DOHH2 (cell line): ENCODE measurements at regions not wholly inside any gene's neighbourhood (a gene's known extent, or its start where the extent isn't known, plus 50 kb on each side); places are given as distances from the start of the nearest gene placed in this dataset.

Experiments used
- H3F3A ChIP-seq: fragments of 200-600 bp; sonication (generic), shearing (Covaris generic); 2 replicates; pipeline ENCODE4 v1.6.0; 2016; ENCODE audit warnings: antibody characterized with exemption, mild to moderate bottlenecking; ENCODE audit not compliant: control insufficient read depth, insufficient read depth
- H3K27ac ChIP-seq: fragments of 200-600 bp; sonication (generic); 2 replicates; pipeline ENCODE4 v1.5.1; 2014; ENCODE audit warnings: low read depth, mild to moderate bottlenecking, low read length, moderate library complexity
- H3K27me3 ChIP-seq: fragments of 200-600 bp; sonication (generic); 2 replicates; pipeline ENCODE4 v1.6.1; 2014; ENCODE audit warnings: mild to moderate bottlenecking, low read length, mixed read lengths; ENCODE audit not compliant: control insufficient read depth
- H3K36me3 ChIP-seq: fragments of 200-600 bp; sonication (generic); 2 replicates; pipeline ENCODE4 v1.6.1; 2014; ENCODE audit warnings: mild to moderate bottlenecking, low read length, moderate library complexity, mixed read lengths; ENCODE audit not compliant: control insufficient read depth
- H3K4me1 ChIP-seq: fragments of 200-600 bp; sonication (generic); 2 replicates; pipeline ENCODE4 v1.6.1; 2014; ENCODE audit warnings: mild to moderate bottlenecking, low read length, mixed read lengths; ENCODE audit not compliant: control insufficient read depth
- H3K4me2 ChIP-seq: fragments of 200-600 bp; sonication (generic); 2 replicates; pipeline ENCODE4 v1.6.0; 2014; ENCODE audit warnings: mild to moderate bottlenecking, low read length, moderate library complexity
- H3K4me3 ChIP-seq: fragments of 200-600 bp; sonication (generic); 2 replicates; pipeline ENCODE4 v1.5.1; 2014; ENCODE audit warnings: mild to moderate bottlenecking, low read length, mixed read lengths
- H3K79me2 ChIP-seq: fragments of 200-600 bp; sonication (generic); 2 replicates; pipeline ENCODE4 v1.6.1; 2014; ENCODE audit warnings: mild to moderate bottlenecking, low read length, mixed read lengths; ENCODE audit not compliant: control insufficient read depth
- H3K9me2 ChIP-seq: fragments of 200-600 bp; sonication (generic); replicated peaks from 2 replicates; pipeline ENCODE4 v1.6.1; 2014; ENCODE audit warnings: mild to moderate bottlenecking, low read length, mixed read lengths; ENCODE audit not compliant: control insufficient read depth
- H3K9me3 ChIP-seq: fragments of 200-600 bp; sonication (generic); 2 replicates; pipeline ENCODE4 v1.6.1; 2014; ENCODE audit warnings: antibody characterized with exemption, low read length, mixed read lengths; ENCODE audit not compliant: control insufficient read depth, insufficient read depth
- H4K20me1 ChIP-seq: fragments of 200-600 bp; sonication (generic); 2 replicates; pipeline ENCODE4 v1.6.0; 2014; ENCODE audit warnings: low read depth, mild to moderate bottlenecking, antibody characterized with exemption, low read length, moderate library complexity; ENCODE audit not compliant: control insufficient read depth, insufficient read depth
- CTCF ChIP-seq: fragments of 200-600 bp; sonication (generic); IDR thresholded peaks from one replicate; pipeline ENCODE4 v1.5.1; 2014; ENCODE audit warnings: antibody characterized with exemption, mild to moderate bottlenecking, low read depth, low read length; ENCODE audit not compliant: poor library complexity, severe bottlenecking
- EZH2phosphoT487 ChIP-seq: fragments of 200-600 bp; sonication (generic); IDR thresholded peaks from 2 replicates; pipeline ENCODE4 v1.6.1; 2017; ENCODE audit warnings: borderline replicate concordance, mild to moderate bottlenecking, antibody characterized with exemption, low read length, moderate library complexity, mixed read lengths

DNA sequence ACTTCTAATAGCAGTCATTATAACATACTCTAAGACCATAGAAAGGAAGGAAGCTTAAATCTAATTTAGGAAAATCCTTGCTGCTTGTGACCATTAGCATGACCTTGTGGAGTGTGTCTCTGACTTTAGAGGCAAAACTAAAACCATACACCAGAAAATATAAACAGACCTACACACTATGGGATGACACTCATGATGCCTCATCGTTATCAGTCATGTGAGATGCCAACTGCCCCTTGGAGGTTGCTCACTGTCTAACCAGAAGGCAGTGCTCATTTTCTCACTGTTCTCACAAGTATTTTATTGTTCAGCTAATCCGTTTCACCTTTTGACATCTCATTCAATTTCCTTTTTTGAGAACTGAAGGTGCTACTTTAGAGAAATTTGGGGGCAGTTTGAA lies 376.9 kb downstream of the RND3 start:
- no peaks in the 10 kb centered on the region for H3K9me3 ChIP-seq
- no peaks in the 10 kb centered on the region for H3K4me1 ChIP-seq
- no peak overlapping the region for H3K27ac ChIP-seq
- H3K27me3 ChIP-seq = no peaks in the 10 kb centered on the region
- no peaks in the 10 kb centered on the region for H4K20me1 ChIP-seq
- H3K4me2 ChIP-seq = no peak overlapping the region
- H3K9me2 ChIP-seq = no peaks in the 10 kb centered on the region
- no peaks in the 10 kb centered on the region for H3K36me3 ChIP-seq
- TF ChIP-seq EZH2phosphoT487 (no peak), CTCF (no peak)
- H3K4me3 ChIP-seq = no peak overlapping the region
- H3K79me2 ChIP-seq = no peaks in the 10 kb centered on the region
- no peaks in the 10 kb centered on the region for H3F3A ChIP-seq

DNA sequence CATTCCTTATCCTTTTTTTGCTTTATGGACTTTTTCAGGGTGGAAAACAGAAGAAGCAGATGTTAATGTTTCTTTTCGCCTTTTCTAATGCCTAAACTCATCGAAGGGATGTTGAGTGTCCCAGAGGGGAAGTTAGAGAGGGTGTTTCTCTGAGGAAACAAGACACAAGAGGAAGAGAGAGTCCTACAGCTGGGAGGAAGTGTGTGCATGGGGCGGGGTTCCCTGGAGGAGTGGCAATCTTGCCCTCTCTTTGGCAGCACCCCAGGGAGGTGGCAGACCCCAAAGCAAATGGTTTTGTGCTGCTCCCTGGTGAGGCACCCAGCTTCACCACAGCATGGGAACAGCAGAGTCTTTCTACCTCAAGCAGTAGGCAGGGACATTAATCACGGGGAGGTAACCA lies 377.6 kb downstream of the RND3 start:
- no peak overlapping the region for H3K4me2 ChIP-seq
- no peaks in the 10 kb centered on the region for H3F3A ChIP-seq

DNA sequence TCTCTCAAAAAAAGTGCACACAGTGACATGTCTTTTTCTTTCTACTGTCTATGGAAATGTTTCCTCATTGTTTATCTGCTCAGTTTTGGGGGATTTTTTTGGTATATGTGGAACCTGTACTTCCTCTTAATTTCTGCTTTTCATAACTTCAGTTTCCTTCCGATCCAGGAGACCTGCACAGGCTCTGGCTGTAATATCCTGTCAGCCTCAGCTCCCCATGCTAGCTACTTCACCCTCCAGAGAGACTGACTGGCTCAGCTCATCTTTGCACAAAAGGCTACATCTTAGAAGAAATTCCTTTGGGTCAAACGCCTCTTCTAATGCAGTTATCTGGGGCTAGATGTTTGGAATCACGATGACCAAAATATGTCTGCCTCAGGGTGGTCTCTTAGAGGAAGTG lies 378.4 kb downstream of the RND3 start:
- TF ChIP-seq CTCF (no peak), EZH2phosphoT487 (no peak)
- Histone ChIP-seq H3K27ac (no peak overlapping the region), H3K79me2 (no peaks in the 10 kb centered on the region), H3K36me3 (no peaks in the 10 kb centered on the region), H3K27me3 (no peaks in the 10 kb centered on the region), H3K4me1 (no peaks in the 10 kb centered on the region), H3K9me2 (no peaks in the 10 kb centered on the region), H3F3A (no peaks in the 10 kb centered on the region), H3K9me3 (peaks cover 7% of the 10 kb centered on the region; the same call in 1 of the 2 replicates), H3K4me3 (no peak overlapping the region), H4K20me1 (no peaks in the 10 kb centered on the region), H3K4me2 (no peak overlapping the region)

More for the DNA sequence above, 377.6 kb downstream of the RND3 start:
- TF ChIP-seq CTCF (no peak), EZH2phosphoT487 (no peak)
- Histone ChIP-seq H3K27me3 (no peaks in the 10 kb centered on the region), H3K9me3 (0 out of 2 replicates have a peak, but pooled peaks cover 2% of the 10 kb centered on the region), H3K4me3 (no peak overlapping the region), H3K36me3 (no peaks in the 10 kb centered on the region), H3K9me2 (no peaks in the 10 kb centered on the region), H3K79me2 (no peaks in the 10 kb centered on the region), H3K4me1 (no peaks in the 10 kb centered on the region), H3K27ac (no peak overlapping the region), H4K20me1 (no peaks in the 10 kb centered on the region)
